UCSD-AML1 (cell line): ENCODE measurements at regions not wholly inside any gene's neighbourhood (a gene's known extent, or its start where the extent isn't known, plus 50 kb on each side); places are given as distances from the start of the nearest gene placed in this dataset.
A peak's percentile ranks its signal among the peaks of the same experiment; 100 is the strongest.

Experiments used
- DNase-seq: peaks from one replicate; lab custom pipeline; 2025; ENCODE audit not compliant: unreplicated experiment; lab: John Stamatoyannopoulos, UW

DNA sequence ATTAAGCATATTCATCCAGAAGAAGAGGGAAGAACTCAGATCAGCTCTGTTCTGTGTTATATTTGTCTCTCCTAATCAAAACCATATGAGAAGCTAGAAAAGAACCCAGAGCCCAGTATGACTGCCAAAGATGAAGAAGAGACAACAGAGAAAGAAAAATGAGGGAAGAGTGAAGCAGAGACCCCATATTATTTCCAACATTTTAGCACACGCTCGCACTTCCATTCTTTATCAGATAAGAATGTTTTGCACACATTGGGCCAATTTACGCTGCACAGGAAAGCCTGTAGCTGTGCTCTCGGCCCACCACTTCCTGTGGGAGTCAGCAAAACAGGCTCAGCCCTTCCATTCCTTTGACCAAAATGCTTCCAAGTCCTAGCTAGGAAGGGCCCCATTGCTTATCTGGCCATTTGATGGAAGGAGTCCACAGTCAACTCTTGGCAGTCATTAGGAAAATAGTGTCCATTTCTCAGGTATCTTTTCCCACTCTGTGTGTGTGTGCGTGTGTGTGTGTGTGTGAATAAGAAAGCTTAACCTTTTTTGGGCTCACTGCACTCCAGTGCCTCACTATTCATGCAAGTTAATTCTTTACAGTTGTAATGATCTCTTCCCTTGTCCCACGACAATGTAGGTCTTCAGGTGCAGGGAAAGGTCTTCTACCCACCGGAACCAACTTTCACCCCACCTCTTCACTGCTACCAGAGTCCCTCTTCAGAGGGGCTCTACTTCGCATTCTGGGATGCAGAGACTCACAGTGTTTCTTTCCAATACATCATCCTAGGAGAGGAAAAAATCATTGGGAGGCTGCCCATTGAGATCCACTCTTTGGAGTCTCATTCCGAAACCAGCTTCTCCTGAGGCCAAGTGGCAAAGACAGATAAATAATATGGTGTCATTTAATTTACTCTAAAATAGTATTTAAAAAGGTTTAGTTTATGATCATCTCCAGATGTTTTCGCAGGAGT is 237.5 kb downstream of the COG6 start:
- peak; percentile 57 for DNase-seq

DNA sequence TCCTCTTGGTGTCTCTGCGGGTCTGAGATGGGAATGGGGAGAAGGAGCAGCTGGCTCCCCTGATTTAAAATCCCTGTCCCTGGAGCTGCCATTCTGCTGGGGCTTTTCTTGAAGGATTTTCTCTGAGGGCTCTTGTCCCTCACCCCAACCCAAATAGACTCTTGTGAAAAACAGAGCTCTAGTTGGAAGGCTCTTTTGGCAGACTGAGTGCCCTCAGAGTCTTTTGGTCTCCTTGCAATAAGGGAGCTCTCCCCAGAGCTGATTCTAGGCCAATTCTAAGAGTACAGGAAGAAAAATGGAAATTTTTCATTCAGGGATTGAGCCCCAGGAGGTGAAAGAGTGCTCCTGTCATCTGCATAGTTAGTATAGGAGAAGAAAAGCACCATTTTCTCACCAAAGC is 238.3 kb downstream of the COG6 start:
- no peak for DNase-seq

DNA sequence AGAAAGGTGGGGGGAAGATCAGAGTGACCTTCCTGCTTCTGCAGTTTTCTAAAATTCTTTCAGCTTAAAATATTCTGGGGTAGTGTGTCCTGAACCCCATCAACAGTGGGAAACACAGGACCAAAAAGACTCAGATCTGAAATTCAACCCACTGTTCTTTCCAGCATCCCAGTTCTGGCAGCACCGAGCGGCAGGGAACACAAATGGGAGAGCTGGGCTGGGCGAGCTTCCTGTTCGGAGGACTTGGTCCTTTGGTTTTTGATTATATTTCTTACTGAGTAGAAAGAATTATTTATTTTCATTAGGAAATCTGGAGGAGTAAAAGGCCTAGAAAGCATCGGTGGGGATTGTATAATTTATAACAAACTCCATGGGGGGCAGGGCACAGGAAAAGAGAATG is 239.1 kb downstream of the COG6 start:
- DNase-seq = no peak

DNA sequence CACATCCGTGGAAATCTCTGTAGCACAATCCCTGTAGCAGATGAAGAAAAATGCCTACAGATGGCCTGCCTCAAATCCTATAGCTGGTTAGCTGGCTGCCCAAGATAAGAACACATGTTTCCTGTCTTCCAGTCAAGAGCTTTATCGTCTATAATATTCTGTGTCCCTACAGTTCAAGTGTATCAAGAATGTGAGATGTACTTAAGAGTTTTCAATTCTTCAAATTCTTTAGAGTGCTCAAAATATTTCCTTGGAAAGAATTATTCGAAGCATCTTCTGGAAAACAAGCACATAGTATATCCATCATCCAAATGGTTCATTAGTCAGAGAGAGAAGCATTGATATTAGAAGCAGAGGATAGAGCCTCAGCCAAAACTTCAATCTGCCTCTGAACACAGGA is 239.8 kb downstream of the COG6 start:
- no peak for DNase-seq

DNA sequence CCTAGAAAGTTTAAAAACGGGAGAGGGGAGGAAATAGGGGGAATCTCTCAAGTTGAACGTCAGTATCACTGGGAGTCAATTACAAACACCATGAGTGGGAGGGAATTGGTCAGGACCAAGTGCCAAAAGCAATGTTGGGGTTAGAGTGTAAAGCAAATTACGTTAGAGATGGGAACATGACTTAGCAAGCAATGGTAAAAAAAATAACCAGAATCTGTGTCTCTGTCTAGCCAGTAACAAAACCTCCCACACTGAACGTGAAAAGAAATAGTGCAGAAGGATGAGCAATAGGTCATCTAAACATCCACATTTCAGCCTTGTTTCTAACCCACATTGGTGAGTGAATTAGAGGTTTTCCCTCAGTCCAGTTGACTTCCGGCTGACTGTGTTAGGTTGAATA is 242.2 kb downstream of the COG6 start:
- no peak for DNase-seq

DNA sequence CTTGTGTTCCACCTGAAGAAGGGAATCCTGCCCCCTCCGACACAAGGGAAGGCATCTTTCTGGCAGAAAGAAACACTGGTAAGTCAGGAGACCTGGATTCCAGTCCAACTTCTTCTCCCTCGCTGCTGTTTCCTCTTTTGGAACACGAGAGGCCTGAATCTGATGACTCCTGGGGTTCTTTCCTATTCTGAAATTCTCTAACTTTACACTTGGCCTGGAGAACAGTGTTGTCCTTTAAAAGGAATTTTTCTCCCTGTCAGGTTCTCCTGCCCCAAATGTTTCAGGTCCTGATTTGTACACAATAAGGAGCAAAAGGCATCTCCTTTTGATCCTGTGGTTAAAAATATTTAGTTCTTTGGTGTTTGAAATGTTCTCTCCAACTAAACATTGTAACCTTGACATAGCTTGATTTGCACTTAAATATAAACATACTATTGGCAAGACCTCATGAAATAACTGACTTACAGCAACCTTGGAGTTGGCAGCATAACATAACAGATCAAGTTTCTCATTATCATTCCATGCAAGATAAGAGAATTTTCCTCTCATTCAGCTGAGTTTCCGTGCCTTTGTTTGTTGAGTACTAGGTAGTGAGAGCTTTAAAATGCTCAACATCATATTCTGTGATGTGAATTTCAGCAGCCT is 244.8 kb downstream of the COG6 start:
- DNase-seq = no peak

DNA sequence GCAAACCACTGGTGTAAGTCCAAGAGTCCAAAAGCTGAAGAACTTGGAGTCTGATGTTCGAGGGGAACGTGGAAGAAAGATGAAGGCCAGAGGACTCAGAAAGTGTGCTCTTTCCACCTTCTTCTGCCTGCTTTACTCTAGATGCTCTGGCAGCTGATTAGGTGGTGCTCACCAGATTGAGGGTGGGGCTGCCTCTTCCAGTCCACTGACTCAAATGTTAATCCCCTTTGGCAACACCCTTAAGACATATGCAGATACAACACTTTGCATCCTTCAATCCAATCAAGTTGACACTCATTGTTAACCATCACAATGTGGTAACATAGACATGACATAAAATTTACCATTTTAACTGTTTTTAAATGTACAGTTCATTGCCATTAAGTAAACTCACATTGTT is 249.5 kb downstream of the COG6 start:
- DNase-seq = no peak

DNA sequence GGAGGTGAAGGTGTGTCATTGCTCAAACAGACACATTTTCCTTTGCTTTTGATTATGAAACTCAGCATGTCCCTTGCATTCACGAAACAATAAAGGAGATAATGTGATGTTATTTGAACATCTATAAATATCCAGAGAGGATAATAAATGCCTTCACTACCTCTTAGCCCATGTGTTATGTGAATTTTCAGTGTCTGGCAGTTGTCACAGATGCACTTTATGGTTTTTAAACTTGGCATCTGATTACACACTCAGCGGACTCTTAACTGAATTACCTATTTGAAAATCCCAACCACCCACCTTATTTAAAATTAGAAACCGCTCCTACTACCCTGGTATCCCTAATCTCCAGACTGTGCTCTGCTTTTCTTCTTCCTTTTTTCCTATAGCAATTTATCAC is 254.2 kb downstream of the COG6 start:
- no peak for DNase-seq

DNA sequence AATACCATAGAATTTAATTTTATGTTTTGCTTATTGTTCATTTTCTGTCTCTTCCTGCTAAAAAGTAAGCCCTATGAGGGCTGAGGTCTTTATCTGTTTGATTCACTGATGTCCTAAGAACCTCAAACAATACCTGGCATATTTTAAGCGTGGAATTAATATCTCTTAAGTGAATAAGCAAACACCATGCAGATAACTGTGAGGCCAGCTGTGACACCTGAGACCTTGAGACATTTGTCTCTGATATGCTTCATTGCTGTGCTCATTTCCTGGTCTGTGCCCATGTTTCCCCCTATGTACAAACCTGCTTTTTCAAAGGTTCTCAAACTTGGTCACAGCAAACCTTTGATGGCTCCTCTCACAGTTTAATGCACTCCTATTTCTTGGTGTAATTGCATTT is 254.6 kb downstream of the COG6 start:
- no peak for DNase-seq

DNA sequence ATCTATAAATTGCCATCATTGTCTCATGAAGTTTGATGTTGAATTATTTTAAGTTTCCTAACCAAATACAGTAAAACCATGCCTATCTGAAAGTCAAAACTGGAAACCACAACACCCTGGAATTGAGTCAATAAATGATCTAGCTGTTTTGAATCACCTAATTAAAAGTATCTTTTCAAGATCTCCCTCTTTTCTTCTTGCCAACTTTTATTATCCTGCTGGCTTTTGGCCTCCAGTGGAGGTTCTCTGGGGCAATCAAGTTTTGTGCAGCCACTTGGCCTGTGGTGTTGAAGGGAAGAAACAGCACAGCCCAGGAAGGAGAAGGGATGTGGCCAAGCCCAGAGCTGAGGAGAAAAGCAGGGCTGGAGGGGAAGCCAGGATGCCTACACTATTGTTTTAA is 255.4 kb downstream of the COG6 start:
- no peak for DNase-seq

DNA sequence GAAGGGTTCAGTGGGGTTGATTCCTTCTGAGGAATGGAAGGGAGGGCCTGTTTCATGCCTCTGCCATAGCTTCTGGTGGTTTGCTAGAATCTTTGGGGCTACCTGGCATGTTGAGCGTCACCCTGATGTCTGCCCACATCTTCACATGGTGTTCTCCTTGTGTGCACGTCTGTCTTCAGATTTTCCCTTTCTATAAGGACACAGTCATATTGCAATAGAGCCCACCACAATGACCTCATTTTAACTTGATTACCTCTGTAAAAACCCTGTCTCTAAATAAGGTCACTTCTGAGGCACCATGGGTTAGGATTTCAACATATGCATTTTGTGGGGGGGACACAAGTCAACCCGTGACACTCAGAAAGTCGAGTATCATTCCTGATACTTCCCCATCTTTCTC is 257.9 kb downstream of the COG6 start:
- DNase-seq = no peak

DNA sequence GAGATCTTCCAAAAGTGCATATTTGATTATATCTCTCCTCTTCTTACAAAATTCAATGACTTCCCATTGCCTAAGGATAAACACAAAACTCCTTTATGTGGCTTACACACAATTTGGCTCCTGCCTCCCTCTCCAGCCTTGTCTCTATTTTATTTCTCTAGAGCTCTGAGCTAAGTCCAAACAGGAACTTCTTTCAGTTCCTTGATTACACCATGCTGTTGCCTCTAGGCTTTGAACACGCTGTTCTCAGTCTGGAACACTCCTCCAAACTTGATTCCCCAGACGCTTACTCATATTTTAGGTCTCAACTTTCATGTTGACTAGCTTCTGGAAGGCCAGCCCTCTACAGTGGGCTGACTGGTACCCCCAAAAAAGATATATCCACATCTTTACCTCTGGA is 258.5 kb downstream of the COG6 start:
- DNase-seq = no peak

DNA sequence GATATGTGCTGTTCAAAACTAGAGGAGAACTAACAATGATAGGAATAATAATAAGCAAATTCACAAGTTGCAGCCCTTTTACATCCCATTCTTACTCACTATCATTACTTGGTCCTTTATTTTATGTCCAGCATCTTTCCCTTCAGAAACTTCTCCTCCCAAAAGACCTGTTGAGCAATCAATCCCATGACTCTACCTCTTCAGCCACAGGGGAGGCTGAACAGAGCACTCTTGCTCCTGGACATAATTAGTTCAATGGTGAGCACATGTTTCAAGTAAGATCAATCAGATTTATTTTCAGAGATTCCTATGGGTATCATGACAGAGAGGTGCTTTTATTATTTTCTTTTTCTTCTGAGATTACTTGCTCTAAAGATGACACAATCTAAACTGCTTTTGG is 260.0 kb downstream of the COG6 start:
- no peak for DNase-seq

DNA sequence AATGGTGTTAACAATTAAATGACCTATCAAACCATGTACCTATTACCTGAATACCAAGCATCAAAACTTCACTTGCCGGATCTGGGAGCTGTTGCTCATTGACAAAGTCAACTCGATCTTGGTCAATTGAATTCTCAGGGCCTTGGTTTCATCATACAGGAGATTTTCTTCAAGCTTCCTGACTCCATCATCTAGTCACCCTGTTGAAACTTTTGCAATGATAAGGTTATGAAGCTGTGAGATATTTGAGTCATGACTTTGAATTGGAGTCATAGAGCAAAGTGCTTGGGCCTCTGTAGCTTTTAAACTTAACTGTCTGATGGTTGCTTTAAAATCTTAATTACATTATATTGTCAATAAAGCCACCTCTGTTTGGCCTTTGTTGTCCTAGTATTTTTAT is 260.9 kb downstream of the COG6 start:
- DNase-seq = no peak

DNA sequence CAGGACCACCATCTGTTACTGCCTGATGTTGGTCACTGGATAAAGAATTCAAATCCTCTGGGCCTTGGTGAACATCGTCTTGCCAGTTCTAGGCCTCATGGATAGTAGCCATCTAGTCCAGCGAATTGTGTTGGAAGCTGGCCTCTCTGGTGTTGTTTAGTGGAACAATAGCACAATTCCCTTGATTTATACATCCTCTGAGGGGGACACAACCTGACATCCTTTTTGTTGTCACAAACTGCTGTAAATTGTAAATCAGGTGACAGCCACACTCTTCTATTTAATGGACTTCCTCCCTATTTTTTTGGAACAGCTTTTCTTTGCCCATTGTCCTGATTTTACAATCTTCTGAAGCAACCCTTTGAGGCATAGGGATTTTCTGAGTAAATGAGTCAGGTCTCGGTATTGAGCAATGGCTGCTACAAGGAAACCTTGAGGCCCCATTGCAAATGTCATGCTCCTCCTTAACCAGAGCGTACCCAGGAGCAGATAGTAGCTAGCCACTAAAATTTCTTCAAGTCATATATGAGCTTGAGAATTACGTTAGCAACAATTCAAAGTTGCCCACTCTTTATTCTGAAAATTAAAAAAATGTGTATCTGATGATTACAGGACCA is 263.3 kb downstream of the COG6 start:
- no peak for DNase-seq

DNA sequence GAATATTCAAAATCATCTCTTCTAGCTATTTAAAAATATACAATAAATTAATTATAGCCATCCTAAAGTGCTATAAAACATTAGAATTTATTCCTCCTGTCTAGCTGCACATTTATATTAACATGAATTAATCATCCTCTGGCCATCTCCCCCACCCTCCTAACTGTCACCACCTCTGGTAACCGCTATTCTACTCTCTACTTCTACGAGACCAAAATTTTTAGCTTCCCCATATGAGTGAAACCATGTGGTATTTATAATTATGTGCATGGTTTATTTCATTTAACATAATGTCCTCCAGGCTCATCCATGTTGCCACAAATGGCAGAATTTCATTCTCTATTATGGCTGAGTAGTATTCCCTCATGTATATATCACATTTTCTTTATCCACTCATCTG is 265.2 kb downstream of the COG6 start:
- DNase-seq = no peak

DNA sequence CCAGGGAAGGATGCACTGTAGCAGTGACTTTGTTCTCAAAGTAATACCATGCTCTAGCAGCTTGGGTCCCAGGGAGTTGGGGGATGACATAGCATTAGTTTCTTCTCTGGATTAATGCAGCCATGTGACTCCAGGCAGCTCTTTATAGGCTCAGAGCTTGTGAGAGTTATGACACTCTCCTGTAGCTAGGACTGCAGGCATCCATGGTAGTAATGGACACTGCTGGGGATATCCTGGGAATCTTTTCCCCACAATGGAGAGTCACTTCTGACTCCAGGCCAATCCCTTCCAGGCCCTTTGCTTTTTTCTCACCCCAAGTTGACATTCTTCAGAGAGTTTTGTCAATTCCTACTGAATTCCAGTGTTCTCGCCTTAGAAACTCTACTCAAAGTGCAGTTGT is 270.9 kb downstream of the COG6 start:
- DNase-seq = no peak

DNA sequence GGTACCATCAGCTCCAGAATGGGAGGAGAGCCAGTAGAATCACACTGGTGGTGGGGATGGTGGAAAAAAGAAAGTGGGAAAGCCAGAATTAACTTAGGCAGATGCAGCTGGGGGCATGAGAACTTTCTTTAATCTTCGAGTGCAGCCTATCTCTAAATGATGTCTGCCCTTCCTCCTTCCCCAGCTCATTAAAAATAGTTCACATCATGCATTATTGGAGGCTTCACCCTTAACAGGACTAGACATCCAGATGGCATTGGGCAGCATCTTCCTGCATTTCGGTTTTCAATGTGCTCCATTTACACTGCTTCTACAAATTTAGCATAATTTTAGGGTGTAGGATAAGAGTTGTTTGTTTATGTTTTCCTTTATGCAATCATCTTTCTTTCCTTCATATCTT is 272.8 kb downstream of the COG6 start:
- no peak for DNase-seq

DNA sequence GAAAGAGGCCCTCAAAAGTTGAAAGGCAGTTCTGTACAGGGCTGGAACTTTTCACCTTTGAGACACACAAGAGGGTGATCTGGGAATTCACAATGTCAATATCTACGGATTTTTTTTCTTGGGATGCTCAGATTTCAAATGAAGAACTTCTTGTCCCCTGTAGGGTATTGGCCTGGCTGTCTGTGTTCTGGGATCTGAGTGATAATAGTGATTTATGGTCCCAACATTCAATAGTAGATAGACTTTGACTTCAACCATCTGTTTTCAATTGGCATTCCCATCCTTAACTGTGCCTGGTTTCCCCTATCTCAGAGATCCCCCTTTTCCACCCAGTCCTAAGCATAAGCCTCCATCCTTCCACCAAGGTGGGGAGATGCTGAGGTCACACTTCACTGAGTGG is 274.1 kb downstream of the COG6 start:
- no peak for DNase-seq

DNA sequence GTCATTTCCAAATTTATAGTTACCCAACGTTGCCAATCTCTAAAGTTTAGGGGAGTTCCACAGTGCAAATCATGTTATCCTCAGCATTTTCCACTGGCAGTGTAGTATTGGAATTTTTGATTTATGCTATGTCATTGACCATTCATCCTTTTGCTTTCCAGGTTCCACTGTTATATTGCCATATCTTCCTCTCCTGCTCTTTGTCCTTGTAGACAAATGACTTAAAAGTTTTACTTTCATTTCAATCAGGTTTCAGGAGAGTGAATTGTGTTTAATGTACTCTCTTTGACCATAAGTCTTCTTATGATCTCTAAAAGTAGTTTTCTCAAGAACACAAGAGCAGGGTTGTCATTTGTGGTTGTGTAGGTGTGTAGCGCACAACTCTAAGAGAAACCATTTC is 274.6 kb downstream of the COG6 start:
- DNase-seq = no peak

DNA sequence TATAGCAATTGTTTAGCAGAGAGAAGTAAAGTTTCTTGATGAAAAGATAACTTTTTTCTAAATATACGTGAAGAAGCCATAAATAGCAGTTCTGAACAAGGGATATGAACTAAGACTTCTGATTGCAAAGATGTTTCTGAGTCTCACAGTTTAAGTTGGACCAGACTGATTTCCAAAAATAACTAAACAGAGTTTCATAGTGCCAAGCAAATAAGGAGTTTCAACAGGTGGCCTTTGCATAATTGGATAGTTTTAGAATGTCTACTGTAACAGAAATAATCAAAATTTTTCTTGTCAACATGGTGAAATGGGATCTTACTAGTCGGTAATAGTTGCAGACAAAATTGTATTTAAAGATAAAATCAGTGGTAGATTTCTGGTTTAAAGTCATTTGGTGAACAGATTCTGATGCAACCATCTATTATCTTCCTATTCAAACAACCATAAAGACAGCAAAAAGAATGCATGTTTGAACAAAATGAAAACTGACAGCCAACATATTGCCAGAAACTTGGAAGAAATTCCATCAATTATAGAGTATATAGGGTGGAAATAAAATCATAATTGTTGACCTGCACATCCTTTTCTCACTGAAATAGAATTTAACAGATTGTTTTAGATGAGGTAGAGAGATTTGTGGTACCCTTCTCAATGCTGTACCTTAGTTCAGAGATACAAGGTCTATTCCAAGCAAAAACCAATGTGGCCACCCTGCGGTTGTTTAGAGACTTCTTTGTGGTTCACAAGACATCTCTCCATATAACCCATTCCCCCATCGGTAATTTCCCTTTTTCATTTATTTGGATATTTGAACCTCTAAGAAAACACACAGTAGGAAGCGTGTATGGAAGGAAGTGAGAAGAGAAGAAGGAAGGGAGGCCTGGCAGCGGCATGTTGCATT is 275.3 kb downstream of the COG6 start:
- DNase-seq = no peak
